ENCODE measurements at regions not wholly inside any gene's neighbourhood (a gene's known extent, or its start where the extent isn't known, plus 50 kb on each side); places are given as distances from the start of the nearest gene placed in this dataset.
"Not testable (repeated sequence)": the region's sequence is repeated elsewhere in the genome, so short reads cannot be mapped to it uniquely, and the experiment has no call there.

DNA sequence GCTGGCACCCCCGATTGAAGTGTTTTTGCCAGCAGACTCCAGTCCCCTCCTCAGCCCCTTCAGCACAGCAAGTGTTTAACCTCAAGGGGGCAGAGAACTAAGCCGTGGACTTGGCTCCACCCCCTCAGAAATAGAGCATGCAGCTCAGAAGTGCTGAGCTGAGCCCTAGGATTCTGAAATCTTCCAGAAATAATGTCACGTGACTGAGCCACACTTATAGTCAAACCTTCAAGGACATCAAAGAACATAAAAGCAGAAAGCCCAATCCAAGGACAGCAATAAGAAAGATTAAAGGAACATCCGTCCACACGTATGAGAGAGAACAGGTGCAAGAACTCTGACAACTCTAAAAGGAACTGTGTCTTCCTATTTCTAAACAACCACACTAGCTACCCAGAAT, 317.7 kb upstream of the LRFN5 start:
- no peak for DNase-seq (ENCODE audit: low spot score)

DNA sequence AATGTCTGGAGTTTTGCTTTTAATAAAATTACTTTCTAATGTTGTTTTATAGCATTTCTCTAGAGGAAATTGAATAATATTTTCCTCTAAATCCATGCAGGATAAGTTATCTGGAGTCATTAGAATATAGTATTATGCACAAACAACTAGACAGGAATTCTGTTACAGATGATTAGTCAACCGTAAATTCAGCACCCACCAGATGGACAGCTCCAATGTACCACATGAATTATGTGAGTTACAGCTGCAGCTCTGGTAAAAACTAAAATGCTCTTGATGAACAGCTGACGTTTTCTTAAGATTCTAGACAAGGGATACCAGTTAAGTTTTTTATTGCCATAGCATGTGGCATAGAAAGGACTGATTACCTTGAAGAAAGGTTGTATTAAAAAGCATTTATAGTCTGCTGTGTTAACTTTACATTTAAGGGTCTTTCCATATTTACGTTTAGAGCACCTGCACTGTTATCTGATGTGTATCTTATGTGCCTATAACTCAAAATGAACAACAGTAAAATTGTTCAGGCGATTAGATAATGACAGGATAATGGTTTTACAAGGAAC, 321.4 kb upstream of the LRFN5 start:
- DNase-seq (ENCODE audit: low spot score): no peak

DNA sequence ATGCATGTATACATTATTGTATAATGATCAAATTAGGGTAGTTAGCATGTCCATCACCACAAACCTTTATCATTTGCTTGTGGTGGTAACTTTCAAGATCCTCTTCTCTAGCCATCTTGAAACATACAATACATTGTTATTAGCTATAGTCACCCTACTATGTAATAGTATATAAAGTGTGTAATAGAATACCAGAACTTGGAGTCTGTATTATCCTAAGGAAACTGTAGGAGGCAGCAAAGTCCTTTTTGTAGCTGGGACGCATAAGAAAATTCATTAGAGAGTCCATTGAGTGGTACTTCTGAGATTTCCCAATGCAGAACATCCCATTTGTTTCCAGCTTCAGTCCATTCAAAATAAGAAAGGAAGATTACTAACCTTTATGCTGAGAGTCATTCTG, 325.9 kb upstream of the LRFN5 start:
- no peak for DNase-seq (ENCODE audit: low spot score)

DNA sequence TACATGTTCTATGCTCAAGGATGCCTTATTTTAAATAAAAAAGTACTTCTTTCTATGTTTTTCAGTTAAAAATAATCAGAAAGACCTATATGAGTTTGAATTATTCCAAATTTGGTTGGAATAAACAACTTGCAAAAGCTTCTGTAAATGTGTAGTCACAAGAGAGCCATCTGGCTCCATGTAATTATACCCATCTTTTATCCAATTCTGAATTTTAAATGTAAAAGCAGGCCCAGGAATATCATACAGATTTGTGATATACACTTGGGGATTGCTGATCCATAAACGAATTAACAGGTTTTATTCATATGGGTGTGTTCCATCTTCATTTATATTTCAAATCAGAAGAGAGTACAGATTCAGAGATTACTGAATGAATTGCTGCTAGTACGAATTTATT, 329.2 kb upstream of the LRFN5 start:
- no peak for DNase-seq (ENCODE audit: low spot score)

DNA sequence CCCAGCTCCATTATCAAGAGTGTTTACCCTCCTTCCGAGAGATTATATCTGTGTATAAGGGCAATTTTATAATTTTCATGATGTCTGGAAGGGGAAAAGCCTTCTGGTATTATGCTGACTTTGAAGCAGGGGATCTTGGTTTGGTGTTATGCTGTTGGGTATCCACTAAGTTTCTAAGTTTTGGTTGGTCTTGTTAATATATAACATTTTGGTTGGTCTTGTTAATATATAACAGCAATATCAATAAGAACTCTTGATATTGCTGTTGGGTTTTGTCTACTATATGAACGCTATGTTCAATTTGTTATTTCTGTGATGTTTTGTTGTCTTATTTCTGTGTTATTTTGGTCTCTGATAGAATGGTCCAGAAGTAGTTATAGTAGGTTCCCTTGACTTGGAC, 349.2 kb upstream of the LRFN5 start:
- DNase-seq (ENCODE audit: low spot score): no peak

DNA sequence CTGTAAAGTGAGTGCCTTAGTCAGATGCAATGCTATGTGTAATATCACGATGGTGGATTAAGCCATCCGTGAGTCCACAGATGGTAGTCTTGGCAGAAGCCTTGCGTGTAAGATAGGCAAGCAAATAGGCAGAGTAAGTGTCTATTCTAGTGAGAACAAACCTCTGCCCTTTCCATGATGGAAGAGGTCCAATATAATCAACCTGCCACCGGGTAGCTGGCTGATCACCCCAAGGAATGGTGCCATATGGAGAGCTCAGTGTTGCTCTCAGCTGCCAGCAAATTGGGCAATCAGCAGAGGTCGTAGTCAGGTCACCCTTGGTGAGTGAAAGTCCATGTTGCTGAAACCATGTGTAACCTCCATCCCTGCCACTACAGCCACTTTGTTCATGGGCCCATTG, 371.2 kb upstream of the LRFN5 start:
- no peak for DNase-seq (ENCODE audit: low spot score)

DNA sequence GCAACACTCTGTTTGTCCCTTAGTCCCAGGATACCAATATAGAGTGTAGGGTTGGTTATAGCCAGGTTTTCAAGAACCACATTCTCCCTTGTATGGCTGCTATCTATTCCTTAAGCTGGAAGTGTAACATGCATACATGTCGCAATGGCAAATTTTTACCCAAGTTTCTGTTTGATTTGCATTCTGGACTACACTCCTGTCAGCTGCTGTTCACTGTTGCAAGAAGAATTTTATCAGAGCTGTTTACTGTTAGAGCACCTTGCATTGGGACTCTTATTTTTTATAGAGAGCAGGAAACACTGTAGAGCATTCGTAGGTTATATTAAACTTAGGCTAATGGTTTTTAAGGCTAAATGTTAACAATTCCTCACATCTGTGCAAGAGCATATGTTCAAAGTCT, 376.0 kb upstream of the LRFN5 start:
- DNase-seq (ENCODE audit: low spot score): no peak

DNA sequence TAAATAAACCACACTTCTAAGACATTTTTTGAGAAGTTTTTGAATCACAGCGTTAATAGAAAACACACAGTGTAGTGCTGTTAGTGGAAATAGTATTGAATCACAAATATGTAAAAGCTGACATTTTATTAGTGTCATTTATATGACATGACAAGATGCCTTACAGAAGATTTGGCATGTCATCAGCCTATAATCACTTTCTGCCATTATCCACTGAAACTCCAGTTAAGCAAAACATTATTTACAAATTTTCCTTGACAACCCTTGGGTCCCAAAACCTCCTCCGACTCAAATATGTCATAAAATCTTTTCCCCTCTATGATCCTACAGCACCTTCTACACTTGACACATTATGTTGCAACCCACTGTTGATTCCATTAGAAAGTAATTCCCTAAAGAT, 376.9 kb upstream of the LRFN5 start:
- no peak for DNase-seq (ENCODE audit: low spot score)

DNA sequence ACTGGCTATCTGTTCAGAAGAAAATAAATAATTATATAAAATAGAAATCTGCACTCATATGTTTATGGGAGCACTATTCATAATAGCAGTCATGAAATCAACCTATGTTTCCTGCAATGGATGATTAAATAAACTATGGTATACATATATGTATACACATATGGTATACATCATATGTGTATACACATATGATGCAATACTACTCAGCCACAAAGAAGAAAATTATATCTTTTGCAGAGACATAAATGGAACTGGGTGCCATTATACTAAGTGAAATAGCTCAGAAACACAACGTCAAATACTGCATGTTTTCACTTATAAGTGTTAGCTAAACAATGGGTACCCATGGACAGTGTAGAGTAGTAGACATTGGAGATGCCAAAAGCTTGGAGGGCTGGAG, 381.2 kb upstream of the LRFN5 start:
- no peak for DNase-seq (ENCODE audit: low spot score)

DNA sequence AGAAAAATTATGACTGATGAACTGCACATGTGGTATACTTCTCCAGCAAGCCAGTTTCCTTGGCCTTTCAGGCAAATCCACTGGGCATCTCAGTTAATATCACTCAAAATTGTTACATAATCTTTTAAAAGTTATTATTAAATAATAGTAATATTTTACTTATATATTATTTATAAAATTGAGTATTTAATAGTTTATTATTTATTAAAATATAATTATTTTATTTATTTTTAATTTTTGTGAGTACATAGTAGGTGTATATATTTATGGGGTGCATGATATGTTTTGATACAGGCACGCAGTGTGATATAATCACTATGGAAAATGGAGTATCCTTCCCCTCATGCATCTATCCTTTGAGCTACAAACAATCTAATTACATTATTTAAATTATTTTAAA, 384.1 kb upstream of the LRFN5 start:
- no peak for DNase-seq (ENCODE audit: low spot score)

DNA sequence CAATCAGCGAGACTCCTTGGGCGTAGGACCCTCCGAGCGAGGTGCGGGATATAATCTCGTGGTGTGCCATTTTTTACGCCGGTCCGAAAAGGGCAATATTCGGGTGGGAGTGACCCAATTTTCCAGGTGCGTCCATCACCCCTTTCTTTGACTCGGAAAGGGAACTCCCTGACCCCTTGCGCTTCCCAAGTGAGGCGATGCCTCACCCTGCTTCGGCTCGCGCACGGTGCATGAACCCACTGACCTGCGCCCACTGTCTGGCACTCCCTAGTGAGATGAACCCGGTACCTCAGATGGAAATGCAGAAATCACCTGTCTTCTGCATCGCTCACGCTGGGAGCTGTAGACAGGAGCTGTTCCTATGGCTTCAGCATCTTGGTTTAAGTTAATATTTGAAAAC, 391.7 kb upstream of the LRFN5 start:
- DNase-seq (ENCODE audit: low spot score): not testable (repeated sequence)

DNA sequence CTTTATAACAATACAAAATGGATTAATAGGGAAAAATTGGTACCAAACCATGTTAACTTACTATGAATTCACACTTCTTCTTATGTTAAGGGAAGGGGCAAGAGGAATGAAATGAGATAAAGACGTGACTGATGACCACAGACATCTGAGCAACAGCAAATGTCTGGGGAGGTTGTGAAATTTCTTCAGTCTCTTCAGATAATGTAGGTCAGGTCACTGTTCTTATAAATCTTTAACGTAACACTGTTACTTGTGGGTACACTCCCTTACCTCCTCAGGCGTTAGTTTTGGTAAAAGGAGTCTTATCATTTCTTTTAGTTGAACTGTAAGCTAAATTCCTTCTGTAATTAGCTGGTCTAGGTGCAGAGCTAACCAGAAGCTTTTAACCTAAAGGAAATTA, 405.0 kb upstream of the LRFN5 start:
- DNase-seq (ENCODE audit: low spot score): no peak

DNA sequence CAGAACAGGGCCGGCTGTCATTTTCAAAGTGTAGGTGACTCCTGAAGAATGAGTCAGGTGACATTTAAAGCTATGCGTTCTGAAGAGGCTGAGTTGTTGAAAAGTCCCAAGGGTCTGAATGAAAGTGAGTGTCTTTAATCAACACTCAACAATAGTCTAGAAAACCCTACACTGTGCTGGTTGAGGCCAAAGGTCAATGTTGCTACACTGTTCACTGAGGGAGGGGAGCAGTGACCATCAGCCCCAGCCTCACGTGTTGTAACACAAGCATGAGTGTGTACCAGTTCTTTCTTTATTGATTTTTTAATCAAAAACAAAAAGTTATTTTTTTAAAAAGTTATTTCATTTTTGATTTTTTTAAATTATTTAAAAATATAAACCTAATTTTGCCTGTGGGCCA, 418.8 kb upstream of the LRFN5 start:
- no peak for DNase-seq (ENCODE audit: low spot score)

DNA sequence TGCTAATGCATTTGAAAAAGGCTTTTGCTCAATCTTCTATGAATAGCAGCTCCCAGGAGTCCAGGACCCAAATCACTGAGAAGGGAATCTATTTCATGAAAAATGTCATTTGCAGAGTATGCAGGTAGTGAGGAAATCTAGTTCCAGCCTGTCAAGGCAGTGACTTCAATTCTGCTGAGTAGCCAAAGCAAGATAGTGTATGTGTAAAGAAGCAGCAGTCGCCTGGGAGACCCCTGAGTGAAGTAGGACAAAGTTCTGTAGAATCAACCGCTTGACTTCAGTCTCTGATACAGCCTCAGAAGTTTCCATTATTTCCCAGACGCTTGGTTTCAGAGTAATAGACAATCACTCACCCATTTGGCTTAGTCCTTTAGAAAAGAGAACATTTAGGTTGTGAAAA, 435.6 kb upstream of the LRFN5 start:
- no peak for DNase-seq (ENCODE audit: low spot score)

DNA sequence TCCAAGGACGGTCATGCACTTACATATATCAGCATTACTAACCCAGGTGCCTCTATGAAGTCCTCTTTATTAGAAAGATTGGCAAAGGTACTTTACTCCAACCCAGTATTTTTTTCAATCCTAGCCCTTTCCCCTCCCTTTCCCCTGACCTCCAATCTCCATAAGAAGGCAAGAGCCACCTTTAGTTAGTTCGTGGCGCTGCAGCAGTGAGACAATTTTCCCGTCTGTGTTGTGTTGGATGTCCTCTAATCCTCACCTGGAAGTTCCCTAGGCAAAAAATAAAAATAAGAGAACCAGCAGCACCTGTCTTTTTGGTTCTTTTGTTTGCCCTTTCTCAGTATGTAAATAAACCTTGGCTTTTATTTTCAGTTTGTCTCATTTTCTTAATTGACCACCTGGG, 439.6 kb upstream of the LRFN5 start:
- DNase-seq (ENCODE audit: low spot score): no peak

DNA sequence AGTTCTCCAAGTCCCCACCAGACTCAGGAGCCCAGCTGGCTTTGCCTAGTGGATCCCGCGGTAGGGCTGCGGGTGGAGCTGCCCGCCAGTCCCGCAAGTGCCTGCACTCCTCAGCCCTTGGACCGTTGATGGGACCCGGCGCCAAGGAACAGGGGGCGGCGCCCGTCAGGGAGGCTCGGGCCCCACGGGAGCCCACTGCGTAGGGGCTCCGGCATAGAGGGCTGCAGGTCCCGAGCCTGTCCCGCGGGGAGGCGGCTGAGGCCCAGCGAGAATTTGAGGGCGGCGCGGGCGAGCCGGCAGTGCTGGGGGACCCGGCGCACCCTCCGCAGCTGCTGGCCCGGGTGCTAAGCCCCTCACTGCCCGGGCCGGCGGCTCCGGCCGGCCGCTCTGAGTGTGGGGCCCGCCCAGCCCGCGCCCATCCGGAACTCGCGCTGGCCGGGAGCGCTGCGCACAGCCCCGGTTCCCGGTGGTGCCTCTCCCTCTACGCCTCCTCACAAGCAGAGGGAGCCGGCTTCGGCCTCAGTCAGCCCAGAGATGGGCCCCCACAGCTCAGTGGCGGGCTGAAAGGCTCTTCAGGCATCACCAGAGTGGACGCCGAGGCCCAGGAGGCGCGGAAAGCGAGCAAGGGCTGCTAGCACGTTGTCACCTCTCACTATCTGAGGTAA, 452.4 kb upstream of the LRFN5 start:
- DNase-seq (ENCODE audit: low spot score): no peak

DNA sequence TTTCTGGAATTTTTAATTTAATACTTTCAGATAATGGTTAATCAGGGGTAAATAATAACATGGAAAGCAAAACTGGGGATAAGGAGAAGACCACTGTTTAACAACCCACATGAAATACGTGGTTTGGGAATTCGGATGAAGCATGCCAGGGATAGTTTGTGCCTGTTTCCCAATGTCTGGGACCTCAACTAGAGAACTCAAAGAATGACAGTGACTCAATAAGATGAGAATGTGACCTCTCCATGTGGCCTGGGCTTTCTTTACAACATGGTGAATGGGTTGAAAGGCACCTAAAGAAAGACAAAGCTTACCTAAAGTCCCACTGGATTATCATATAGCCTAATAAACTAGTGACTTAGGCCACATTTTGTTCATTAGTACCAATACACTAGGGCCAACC, 460.3 kb upstream of the LRFN5 start:
- DNase-seq (ENCODE audit: low spot score): no peak

DNA sequence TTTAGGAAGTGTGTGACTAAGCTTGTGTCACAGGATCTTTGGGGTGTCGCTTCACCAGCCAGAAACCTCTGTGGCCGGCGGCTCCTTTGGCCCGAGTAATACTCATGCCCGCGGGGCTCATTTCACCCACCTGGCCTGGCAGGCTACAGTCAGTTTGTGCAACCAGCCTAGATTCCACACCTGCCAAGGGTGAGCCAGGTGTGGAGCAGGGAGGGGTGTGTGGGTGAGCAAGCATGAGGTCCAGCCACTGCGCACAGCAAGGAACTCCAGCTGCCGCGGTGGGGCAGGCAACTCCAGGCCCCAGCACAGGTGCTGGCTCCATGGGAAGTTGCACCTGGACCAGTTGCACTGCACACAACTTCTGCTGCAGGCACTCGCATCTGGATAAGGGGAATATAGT, 462.3 kb upstream of the LRFN5 start:
- no peak for DNase-seq (ENCODE audit: low spot score)

DNA sequence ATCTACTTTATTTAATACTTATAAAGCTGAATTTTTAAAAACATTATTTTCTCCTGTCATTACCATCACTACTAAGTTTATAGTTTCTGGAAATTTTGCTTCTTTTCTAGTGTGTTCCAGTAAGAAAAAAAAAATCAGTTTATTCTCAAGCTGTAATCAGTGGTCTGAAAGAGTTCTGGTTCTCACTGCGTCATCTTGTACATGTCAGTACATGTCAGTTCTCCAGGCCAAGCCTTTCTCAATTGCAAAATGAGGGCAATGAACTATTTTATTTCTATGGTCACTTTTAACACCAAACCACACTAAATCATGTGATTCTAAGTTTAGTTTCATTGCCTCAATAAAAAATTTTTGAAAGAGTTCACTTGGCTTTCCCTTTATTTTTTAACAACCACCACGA, 468.9 kb upstream of the LRFN5 start:
- no peak for DNase-seq (ENCODE audit: low spot score)

DNA sequence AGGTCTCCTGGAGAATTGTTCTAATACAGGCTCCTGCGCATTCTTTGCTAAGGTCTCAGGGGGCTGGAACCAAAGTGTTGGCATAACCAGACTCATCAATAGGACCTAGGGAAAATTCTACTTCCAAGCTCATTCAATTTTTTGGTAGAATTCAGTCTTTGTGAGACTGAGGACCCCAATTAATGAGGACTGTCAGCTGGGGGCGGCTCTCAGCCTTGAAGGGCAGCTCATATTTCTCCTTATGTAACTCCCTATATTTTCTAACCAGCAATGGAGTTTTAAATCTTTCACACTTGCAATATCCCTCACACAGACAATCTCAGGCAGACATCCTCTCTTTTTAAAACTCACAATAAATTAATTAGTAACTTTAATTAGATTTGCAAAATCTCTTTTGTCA, 476.4 kb upstream of the LRFN5 start:
- DNase-seq (ENCODE audit: low spot score): no peak

DNA sequence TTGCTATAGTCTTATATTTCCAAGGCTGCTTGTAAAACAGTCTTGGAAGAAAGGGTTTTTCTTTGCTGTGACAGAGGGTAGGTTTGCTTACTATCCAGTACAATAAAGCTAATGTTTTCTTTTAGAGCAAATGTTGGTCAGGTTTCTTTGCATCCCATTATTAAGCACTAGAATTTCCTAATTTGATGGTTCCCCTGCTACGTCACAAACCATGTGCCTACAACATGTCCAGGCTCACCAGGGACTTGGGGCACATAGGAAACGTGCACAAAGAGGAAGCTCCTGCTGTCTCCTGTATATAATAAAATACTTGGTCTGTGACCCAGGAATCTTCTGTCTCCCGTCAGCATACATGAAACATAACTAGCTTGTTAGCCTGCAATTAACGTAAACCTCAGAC, 486.3 kb upstream of the LRFN5 start:
- DNase-seq (ENCODE audit: low spot score): no peak

DNA sequence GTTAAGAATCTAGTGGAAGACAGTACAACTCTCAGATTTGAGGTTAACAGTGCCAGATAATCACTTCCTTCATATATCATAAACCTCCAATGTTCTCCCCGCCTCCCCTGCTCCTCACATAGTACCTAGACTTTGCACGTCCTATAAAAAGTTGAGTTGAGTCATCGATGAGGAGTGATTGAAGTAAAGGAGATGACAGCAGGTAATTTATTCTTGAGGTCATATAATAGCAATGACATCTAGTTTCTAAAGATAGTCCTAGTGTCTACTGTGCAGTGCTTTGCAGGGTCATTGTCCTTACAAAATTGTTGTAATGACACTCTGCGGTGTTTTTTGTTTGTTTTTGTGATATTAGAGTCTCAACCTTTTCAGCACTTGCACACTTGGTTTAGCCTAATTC, 510.5 kb upstream of the LRFN5 start:
- no peak for DNase-seq (ENCODE audit: low spot score)

DNA sequence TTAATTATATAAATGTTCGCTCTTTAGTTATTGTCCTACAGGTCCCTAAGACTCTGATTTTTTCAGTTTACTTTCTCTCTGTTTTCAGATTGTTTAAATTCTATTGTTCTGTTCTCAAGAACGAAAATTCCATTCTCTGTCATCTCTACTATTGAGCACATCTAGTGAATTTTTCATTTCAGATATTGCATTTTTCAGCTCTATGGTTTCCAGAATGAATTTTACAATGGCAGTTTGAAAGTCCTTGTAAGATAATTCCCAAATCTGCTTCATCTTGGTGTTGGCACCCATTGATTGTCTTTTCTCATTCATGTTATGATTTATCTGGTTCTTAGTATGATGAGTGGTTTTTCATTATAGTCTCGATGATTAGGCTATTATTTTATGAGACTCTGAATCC, 519.6 kb upstream of the LRFN5 start:
- DNase-seq (ENCODE audit: low spot score): no peak

DNA sequence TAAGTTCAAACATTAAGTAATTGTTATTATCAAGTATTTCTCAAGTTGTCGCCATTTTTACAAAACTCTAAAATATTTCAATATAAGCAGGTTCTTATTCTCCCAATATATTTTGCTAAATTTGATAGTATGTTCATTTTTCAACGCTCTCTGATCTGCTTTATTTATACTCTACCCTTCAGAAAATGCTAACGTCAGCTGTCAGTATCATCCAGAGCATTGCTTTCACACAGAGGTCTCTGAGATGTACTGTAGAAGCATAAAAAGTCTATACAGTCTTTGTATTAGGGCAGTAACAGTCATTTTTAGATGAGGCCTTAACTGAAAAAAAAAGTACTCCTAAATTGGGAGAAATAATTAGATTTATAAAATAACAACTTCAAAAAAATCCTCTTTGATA, 533.1 kb upstream of the LRFN5 start:
- no peak for DNase-seq (ENCODE audit: low spot score)

DNA sequence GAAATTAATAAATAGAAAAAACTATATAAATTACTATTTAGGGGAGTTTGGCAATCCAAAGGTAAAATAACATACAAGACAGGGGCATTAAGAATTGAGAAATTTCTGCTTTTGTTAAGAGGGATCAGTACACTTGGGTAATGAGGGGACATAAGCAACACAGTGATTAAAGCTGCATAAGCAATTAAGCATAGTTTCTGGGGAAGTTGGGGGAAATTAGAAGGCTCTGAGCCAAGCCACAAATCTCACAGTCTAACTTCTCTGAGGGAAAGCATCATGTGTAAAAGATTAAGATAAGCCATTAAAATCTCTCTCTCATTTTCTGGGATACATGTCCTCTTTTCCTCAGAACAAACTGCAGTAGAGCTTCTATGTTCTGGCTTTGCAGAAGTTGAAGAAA, 533.9 kb upstream of the LRFN5 start:
- DNase-seq (ENCODE audit: low spot score): no peak

All from cerebellar cortex (tissue), 1 donor.